Fibroblast of lung (primary cell): ENCODE measurements at regions not wholly inside any gene's neighbourhood (a gene's known extent, or its start where the extent isn't known, plus 50 kb on each side); places are given as distances from the start of the nearest gene placed in this dataset.

ENCODE experiments used
- EZH2 ChIP-seq: IDR thresholded peaks from 2 replicates; pipeline ENCODE4 v1.5.1; 2012; ENCODE audit warnings: low read length, control low read depth, mild to moderate bottlenecking; ENCODE audit errors: missing control alignments
- TF ChIP-seq, protein P1 (sequence below), 2 donors: IDR thresholded peaks in 1 of 2; conservative IDR thresholded peaks in 1 of 2; 1 replicate in 1 of 2; 2 replicates in 1 of 2; pipeline ENCODE4 v1.5.1; 2011 to 2012; ENCODE audit warnings: low read length in 2 of 2, control low read depth in 1 of 2, inconsistent platforms in 1 of 2, low read depth in 1 of 2, mild to moderate bottlenecking in 1 of 2

DNA sequence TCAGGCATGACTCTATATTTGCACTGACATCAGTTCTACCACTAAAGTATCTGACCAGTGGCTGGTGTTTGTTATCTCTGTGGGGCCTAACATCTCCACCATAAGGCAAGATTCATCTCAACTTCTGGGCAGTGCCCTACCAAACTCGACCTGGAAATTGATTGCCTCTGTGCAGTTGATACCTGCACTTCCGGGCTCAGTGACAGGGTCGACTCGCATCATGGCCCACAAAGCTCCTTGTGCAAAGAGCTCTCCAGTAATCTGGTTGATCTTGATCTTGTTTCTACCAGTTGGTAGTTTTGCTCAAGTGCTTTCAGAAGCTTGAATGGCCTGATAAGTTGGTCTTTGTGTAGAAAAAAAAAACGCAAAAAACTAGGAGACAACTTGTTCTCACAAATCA lies 501.1 kb upstream of the JAG1 start:
- TF ChIP-seq, protein P1, sequence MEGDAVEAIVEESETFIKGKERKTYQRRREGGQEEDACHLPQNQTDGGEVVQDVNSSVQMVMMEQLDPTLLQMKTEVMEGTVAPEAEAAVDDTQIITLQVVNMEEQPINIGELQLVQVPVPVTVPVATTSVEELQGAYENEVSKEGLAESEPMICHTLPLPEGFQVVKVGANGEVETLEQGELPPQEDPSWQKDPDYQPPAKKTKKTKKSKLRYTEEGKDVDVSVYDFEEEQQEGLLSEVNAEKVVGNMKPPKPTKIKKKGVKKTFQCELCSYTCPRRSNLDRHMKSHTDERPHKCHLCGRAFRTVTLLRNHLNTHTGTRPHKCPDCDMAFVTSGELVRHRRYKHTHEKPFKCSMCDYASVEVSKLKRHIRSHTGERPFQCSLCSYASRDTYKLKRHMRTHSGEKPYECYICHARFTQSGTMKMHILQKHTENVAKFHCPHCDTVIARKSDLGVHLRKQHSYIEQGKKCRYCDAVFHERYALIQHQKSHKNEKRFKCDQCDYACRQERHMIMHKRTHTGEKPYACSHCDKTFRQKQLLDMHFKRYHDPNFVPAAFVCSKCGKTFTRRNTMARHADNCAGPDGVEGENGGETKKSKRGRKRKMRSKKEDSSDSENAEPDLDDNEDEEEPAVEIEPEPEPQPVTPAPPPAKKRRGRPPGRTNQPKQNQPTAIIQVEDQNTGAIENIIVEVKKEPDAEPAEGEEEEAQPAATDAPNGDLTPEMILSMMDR (conservative IDR thresholded peaks at IDR 0.05 in 1 of 2, IDR thresholded peaks at IDR 0.05 in 1 of 2; ENCODE audit: low read depth in 1 of 2, low read length in 2 of 2), result no peak
- no peak for TF ChIP-seq EZH2
